ENCODE measurements at regions not wholly inside any gene's neighbourhood (a gene's known extent, or its start where the extent isn't known, plus 50 kb on each side); places are given as distances from the start of the nearest gene placed in this dataset.
A peak's percentile ranks its signal among the peaks of the same experiment; 100 is the strongest.

DNA sequence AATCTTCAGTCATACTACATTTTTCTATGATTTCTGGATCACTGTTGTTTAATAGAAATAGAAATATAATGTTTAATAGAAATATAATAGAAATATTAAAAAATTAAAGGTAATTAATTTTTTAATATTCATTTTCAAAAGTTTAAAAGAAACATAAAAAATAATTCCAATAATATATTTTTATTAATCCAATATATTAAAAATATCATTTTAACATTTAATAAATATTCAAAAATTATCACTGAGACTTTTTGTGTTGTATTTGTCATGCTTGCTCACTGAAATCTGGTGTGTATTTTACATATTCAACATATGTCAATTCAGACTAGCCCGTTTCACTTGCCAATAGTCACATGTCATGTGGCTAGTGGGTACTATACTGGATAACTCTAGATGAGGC is 80.6 kb upstream of the SLCO6A1 start:
- Histone ChIP-seq H3K9me3 (no peaks in the 10 kb centered on the region), H3K4me3 (no peak overlapping the region), H3K4me1 (no peaks in the 10 kb centered on the region), H3K27ac (no peak overlapping the region), H3K27me3 (no peaks in the 10 kb centered on the region), H3K36me3 (no peaks in the 10 kb centered on the region)
- TF ChIP-seq, protein P1, sequence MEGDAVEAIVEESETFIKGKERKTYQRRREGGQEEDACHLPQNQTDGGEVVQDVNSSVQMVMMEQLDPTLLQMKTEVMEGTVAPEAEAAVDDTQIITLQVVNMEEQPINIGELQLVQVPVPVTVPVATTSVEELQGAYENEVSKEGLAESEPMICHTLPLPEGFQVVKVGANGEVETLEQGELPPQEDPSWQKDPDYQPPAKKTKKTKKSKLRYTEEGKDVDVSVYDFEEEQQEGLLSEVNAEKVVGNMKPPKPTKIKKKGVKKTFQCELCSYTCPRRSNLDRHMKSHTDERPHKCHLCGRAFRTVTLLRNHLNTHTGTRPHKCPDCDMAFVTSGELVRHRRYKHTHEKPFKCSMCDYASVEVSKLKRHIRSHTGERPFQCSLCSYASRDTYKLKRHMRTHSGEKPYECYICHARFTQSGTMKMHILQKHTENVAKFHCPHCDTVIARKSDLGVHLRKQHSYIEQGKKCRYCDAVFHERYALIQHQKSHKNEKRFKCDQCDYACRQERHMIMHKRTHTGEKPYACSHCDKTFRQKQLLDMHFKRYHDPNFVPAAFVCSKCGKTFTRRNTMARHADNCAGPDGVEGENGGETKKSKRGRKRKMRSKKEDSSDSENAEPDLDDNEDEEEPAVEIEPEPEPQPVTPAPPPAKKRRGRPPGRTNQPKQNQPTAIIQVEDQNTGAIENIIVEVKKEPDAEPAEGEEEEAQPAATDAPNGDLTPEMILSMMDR (IDR thresholded peaks at IDR 0.05): no peak
- no peak for TF ChIP-seq POLR2AphosphoS5 (IDR thresholded peaks at IDR 0.05; ENCODE audit: insufficient read depth in 1 of 2, low read depth in 1 of 2)
- TF ChIP-seq POLR2A (IDR thresholded peaks at IDR 0.05): no peak
- intact Hi-C loops (cut with DNase I): no loop called here
- DNase-seq (ENCODE audit: extremely low spot score in 2 of 2): no peak

DNA sequence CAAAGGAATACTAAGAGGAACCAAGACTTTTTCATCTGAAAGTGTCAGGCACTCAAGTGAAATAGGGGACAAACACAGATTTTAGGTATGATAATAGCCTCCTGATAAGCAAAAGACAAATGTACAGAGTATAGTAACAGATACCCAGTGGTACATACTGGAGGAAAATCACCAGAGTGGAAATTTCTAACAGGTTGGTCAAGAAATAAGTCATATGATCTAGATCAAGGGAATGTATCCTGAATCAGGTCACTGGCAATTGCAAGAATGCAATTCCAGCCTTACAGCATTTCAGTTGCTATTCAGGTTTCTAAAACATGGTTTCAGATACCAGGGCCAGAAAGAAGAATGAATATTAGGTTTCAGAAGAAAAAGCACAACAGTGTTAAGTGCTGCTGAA is 82.2 kb upstream of the SLCO6A1 start:
- no peak for DNase-seq (ENCODE audit: extremely low spot score in 2 of 2)
- TF ChIP-seq, protein P1 (IDR thresholded peaks at IDR 0.05): no peak
- TF ChIP-seq POLR2AphosphoS5 (IDR thresholded peaks at IDR 0.05; ENCODE audit: insufficient read depth in 1 of 2, low read depth in 1 of 2) (no peak), POLR2A (IDR thresholded peaks at IDR 0.05) (no peak)
- no peaks in the 10 kb centered on the region for H3K9me3 ChIP-seq
- no peak overlapping the region for H3K4me3 ChIP-seq
- H3K27ac ChIP-seq: no peak overlapping the region
- no peaks in the 10 kb centered on the region for H3K27me3 ChIP-seq
- H3K4me1 ChIP-seq: no peaks in the 10 kb centered on the region
- H3K36me3 ChIP-seq: no peaks in the 10 kb centered on the region
- intact Hi-C loops (cut with DNase I): no loop called here

DNA sequence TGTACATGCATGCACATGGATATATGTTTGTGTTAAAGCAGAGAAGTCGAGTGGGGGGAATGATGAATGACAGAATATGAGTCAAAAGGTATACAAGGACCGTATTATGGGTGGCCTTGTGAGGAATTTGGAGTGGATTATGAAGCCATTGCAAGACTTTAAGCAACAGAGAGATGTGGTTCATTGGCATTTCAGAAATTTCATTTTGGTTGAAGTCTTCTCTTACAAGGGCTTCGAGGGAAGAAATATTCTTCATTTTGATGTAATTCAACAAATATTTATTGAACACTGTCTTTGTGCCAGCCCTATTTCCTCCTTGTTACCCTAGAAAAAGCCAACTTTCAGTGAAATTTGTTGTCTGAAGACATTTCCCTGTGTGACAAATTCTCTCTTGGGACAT is 83.9 kb upstream of the SLCO6A1 start:
- no peak for DNase-seq (ENCODE audit: extremely low spot score in 2 of 2)
- H3K36me3 ChIP-seq: no peaks in the 10 kb centered on the region
- no peaks in the 10 kb centered on the region for H3K9me3 ChIP-seq
- TF ChIP-seq POLR2A (IDR thresholded peaks at IDR 0.05) (no peak), POLR2AphosphoS5 (IDR thresholded peaks at IDR 0.05; ENCODE audit: insufficient read depth in 1 of 2, low read depth in 1 of 2) (no peak)
- TF ChIP-seq, protein P1 (IDR thresholded peaks at IDR 0.05): no peak
- H3K4me1 ChIP-seq: no peaks in the 10 kb centered on the region
- no peak overlapping the region for H3K27ac ChIP-seq
- no peaks in the 10 kb centered on the region for H3K27me3 ChIP-seq
- intact Hi-C loops (cut with DNase I): no loop called here
- no peak overlapping the region for H3K4me3 ChIP-seq

DNA sequence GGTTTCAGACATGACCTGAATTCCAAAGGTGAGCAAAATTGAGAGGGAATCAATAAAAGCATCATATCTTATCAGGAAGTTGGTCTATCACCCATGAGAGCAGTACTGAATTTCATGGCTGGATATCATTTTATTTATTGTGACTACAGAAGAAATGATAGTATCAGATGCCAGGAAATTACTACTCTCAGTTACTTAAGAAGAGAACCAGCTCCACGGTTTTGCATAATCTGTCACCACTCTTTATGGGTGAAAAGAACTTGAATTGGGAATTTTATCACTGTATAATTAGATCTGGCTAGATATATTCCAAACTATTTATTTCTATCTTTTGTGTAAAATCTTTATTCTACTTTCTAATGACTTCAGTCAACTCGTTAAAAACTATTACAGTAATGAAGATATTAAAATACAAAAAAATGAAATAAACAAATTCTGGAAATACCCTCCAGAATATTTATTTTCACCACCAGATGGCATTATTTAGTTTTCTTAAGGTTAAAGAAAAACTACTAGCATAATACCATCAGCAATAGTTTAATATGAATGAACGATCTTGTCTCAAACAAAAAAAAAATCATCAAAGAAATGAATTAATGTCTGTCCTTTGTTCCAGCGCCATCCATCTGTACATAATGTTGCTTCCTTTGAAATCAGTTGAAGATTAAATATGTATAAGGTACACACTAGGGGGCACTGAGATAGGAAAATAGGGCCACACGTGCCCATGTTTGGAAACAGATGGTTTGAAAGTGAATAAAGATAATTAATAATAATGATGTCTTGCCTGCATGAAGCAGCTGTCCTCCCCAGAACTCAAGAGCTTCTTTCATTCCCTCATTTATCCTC is 84.7 kb upstream of the SLCO6A1 start:
- no peaks in the 10 kb centered on the region for H3K9me3 ChIP-seq
- H3K4me1 ChIP-seq: no peaks in the 10 kb centered on the region
- no peak for DNase-seq (ENCODE audit: extremely low spot score in 2 of 2)
- no peak overlapping the region for H3K27ac ChIP-seq
- H3K27me3 ChIP-seq: no peaks in the 10 kb centered on the region
- no peaks in the 10 kb centered on the region for H3K36me3 ChIP-seq
- intact Hi-C loops (cut with DNase I): no loop called here
- H3K4me3 ChIP-seq: no peak overlapping the region
- no peak for TF ChIP-seq POLR2A (IDR thresholded peaks at IDR 0.05)
- TF ChIP-seq, protein P1 (IDR thresholded peaks at IDR 0.05): peak in 2 of 3 experiments; percentile 28 to 46

DNA sequence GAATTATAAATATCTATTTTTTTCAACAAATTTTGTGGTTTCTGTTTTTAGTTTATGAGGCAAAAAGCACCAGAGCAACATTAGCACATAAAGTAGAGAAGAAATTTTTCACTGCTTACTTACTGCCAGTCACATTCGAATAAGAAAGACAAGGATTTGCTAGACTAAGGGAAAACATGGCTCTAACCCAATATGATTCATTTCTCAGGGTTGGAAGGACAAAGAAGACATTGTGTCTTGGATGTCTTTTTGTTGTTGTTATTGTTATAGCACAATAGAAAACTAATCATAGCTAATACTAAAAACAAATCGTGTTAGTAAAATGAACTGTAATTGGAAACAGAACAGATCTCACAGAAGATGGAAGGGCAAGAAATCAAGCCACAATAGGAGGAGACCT is 90.9 kb upstream of the SLCO6A1 start:
- Histone ChIP-seq H3K4me1 (no peaks in the 10 kb centered on the region), H3K4me3 (no peak overlapping the region), H3K9me3 (peaks cover 7% of the 10 kb centered on the region), H3K27ac (no peak overlapping the region), H3K27me3 (no peaks in the 10 kb centered on the region), H3K36me3 (no peaks in the 10 kb centered on the region)
- intact Hi-C loops (cut with DNase I): no loop called here
- TF ChIP-seq, protein P1 (IDR thresholded peaks at IDR 0.05): no peak
- TF ChIP-seq POLR2A (IDR thresholded peaks at IDR 0.05): no peak
- no peak for TF ChIP-seq POLR2AphosphoS5 (IDR thresholded peaks at IDR 0.05; ENCODE audit: insufficient read depth in 1 of 2, low read depth in 1 of 2)
- DNase-seq (ENCODE audit: extremely low spot score in 2 of 2): no peak
